HL-60 (cell line): ENCODE measurements at regions not wholly inside any gene's neighbourhood (a gene's known extent, or its start where the extent isn't known, plus 50 kb on each side); places are given as distances from the start of the nearest gene placed in this dataset.

Experiments used
- DNase-seq, 2 experiments: peaks; one replicate each; pipeline ENCODE4 v3.0.0-alpha.2; 2010 to 2020; ENCODE audit warnings: low read depth in 1 of 2, low spot score in 1 of 2
- H3K27ac ChIP-seq: fragments of 250-450 bp; sonication (Bioruptor Pico); replicated peaks from 2 replicates; pipeline ENCODE4 v1.5.1; 2020; ENCODE audit warnings: mild to moderate bottlenecking, moderate library complexity
- H3K27me3 ChIP-seq: fragments of 250-450 bp; sonication (Bioruptor Pico); 2 replicates; pipeline ENCODE4 v1.5.1; 2021; ENCODE audit warnings: mild to moderate bottlenecking, moderate library complexity; ENCODE audit not compliant: insufficient read depth, poor library complexity, severe bottlenecking
- H3K4me3 ChIP-seq: replicated peaks from 2 replicates; pipeline ENCODE4 v1.5.1; 2011; ENCODE audit warnings: mild to moderate bottlenecking, control low read depth, low read length; ENCODE audit not compliant: insufficient read depth
- GABPA ChIP-seq: IDR thresholded peaks from 2 replicates; pipeline ENCODE4 v1.6.1; 2012; ENCODE audit warnings: low read depth
- POLR2AphosphoS5 ChIP-seq: IDR thresholded peaks from 2 replicates; pipeline ENCODE4 v1.6.1; 2012; ENCODE audit warnings: low read depth
- SPI1 ChIP-seq: IDR thresholded peaks from 2 replicates; pipeline ENCODE4 v1.6.1; 2012; ENCODE audit warnings: low read depth, mild to moderate bottlenecking, borderline replicate concordance
- TF ChIP-seq, protein P1 (sequence below): IDR thresholded peaks from one replicate; pipeline ENCODE4 v1.5.1; 2011; ENCODE audit warnings: low read length, control low read depth, inconsistent platforms; ENCODE audit not compliant: insufficient read depth
- TF ChIP-seq, protein P2 (sequence below): IDR thresholded peaks from 2 replicates; pipeline ENCODE4 v1.6.1; 2012; ENCODE audit warnings: low read depth; ENCODE audit not compliant: insufficient replicate concordance

DNA sequence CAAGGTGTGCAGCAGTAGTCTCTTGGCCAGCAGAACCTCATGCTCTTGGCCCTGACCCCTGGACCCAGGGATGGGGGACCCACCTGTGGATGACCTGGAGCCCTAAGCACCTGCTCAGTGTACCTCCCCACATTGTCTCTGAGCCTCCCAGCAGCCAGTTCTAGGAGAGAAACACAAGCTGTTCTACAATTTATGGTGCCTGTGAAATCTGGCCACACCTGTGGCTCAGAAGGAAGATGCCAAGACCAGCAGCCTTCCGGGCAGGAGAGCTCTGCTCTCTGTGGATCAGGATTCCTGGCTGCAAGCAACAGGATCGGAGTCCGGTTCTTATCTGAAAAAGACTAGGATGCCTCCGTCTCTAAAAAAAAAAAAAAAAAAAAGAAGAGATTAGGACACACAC is 103.6 kb upstream of the ANO1 start:
- DNase-seq: no peak
- TF ChIP-seq, protein P1, sequence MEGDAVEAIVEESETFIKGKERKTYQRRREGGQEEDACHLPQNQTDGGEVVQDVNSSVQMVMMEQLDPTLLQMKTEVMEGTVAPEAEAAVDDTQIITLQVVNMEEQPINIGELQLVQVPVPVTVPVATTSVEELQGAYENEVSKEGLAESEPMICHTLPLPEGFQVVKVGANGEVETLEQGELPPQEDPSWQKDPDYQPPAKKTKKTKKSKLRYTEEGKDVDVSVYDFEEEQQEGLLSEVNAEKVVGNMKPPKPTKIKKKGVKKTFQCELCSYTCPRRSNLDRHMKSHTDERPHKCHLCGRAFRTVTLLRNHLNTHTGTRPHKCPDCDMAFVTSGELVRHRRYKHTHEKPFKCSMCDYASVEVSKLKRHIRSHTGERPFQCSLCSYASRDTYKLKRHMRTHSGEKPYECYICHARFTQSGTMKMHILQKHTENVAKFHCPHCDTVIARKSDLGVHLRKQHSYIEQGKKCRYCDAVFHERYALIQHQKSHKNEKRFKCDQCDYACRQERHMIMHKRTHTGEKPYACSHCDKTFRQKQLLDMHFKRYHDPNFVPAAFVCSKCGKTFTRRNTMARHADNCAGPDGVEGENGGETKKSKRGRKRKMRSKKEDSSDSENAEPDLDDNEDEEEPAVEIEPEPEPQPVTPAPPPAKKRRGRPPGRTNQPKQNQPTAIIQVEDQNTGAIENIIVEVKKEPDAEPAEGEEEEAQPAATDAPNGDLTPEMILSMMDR: no peak
- TF ChIP-seq, protein P2, sequence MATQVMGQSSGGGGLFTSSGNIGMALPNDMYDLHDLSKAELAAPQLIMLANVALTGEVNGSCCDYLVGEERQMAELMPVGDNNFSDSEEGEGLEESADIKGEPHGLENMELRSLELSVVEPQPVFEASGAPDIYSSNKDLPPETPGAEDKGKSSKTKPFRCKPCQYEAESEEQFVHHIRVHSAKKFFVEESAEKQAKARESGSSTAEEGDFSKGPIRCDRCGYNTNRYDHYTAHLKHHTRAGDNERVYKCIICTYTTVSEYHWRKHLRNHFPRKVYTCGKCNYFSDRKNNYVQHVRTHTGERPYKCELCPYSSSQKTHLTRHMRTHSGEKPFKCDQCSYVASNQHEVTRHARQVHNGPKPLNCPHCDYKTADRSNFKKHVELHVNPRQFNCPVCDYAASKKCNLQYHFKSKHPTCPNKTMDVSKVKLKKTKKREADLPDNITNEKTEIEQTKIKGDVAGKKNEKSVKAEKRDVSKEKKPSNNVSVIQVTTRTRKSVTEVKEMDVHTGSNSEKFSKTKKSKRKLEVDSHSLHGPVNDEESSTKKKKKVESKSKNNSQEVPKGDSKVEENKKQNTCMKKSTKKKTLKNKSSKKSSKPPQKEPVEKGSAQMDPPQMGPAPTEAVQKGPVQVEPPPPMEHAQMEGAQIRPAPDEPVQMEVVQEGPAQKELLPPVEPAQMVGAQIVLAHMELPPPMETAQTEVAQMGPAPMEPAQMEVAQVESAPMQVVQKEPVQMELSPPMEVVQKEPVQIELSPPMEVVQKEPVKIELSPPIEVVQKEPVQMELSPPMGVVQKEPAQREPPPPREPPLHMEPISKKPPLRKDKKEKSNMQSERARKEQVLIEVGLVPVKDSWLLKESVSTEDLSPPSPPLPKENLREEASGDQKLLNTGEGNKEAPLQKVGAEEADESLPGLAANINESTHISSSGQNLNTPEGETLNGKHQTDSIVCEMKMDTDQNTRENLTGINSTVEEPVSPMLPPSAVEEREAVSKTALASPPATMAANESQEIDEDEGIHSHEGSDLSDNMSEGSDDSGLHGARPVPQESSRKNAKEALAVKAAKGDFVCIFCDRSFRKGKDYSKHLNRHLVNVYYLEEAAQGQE: no peak
- no peak for TF ChIP-seq SPI1
- no peak for TF ChIP-seq GABPA
- no peak for TF ChIP-seq POLR2AphosphoS5
- no peaks in the 10 kb centered on the region for H3K27me3 ChIP-seq
- no peak overlapping the region for H3K27ac ChIP-seq
- no peak overlapping the region for H3K4me3 ChIP-seq

DNA sequence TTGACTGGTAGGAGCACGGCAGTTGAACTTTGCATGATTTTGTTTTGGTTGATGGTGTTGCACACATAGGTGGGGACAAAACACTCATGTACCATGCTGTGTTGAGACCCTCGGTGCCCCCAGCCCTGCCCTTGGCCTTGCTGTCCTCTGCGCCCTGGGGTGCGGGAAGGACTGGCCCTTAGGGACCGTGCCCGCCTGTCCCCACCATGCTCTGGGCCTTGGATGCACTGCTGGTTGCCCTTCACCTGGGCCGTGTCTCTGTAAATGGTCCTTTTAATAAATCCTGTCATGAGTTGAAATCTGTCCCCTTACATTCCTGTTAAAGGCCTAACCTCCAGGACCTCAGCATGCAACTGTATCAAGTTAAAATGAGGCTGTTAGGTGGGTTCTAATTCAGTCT is 102.3 kb upstream of the ANO1 start:
- DNase-seq: no peak
- Histone ChIP-seq H3K27ac (no peak overlapping the region), H3K4me3 (no peak overlapping the region), H3K27me3 (no peaks in the 10 kb centered on the region)
- TF ChIP-seq GABPA (no peak), POLR2AphosphoS5 (no peak), SPI1 (no peak)
- TF ChIP-seq, protein P2: no peak

DNA sequence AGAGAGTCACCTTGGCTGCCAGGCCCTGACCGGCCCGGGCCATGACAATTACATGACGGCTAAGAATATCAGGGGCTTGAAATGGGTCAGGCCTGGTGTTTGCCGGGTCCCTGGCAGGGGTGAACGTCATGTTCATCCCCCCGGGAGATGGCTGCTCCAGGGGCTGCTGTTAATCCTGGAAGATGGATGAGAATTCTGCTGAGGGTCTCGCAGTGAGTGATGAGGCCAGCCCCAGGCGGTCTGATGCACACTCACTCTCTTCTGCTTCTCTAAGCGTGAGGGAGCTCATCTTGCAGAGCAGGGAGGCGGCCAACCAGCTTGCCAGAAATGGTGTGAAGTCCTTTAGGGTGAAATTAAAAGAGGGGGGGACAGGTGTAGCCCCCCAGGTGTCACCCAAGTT is 101.3 kb upstream of the ANO1 start:
- H3K4me3 ChIP-seq: no peak overlapping the region
- no peaks in the 10 kb centered on the region for H3K27me3 ChIP-seq
- H3K27ac ChIP-seq: no peak overlapping the region
- no peak for DNase-seq
- TF ChIP-seq SPI1 (no peak), POLR2AphosphoS5 (no peak), GABPA (no peak)
- TF ChIP-seq, protein P2: no peak
- TF ChIP-seq, protein P1: no peak

DNA sequence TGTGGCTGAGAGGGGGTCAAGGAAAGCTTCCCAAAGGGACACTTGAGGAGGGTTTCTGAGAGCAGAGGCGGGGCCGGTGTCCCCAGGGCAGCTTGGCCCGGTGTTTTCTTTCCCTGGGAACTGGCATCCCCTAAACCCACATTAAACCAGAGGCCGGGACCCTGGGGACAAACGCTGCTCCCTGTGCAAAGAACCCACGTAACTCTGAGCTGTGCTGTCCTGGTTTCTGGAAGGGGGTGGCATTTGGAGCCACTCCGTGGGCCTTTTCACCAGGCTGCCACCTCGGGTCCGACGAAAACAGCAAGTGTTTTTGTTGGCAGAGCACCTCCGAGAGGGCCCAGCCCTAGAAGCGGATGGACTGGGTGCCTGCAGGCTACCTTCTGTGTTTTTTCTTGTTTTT is 100.2 kb upstream of the ANO1 start:
- H3K4me3 ChIP-seq: no peak overlapping the region
- no peak for DNase-seq
- no peak overlapping the region for H3K27ac ChIP-seq
- no peak for TF ChIP-seq GABPA
- TF ChIP-seq, protein P1: no peak
- TF ChIP-seq SPI1: no peak
- TF ChIP-seq, protein P2: no peak
- TF ChIP-seq POLR2AphosphoS5: no peak
- no peaks in the 10 kb centered on the region for H3K27me3 ChIP-seq
